H1 (cell line): ENCODE measurements at regions not wholly inside any gene's neighbourhood (a gene's known extent, or its start where the extent isn't known, plus 50 kb on each side); places are given as distances from the start of the nearest gene placed in this dataset.

ENCODE experiments used
- CTCF ChIA-PET: fragments of 300-600 bp; sonication (Branson Sonifier 250); formaldehyde crosslinking; loops from one replicate; lab custom pipeline; 2021; ENCODE audit not compliant: partially characterized antibody; lab: Charles Lee
- POLR2A ChIA-PET: fragments of 300-600 bp; sonication (Branson Sonifier 250); formaldehyde crosslinking; loops from one replicate; lab custom pipeline; 2021; ENCODE audit warnings: inconsistent platforms; ENCODE audit not compliant: partially characterized antibody; lab: Charles Lee
- DNase-seq, 2 experiments: peaks; one replicate each; pipeline versions ENCODE4 v3.0.0 to v3.0.0-alpha.2; 2010 to 2022; ENCODE audit warnings: low spot score in 2 of 2, low read depth in 1 of 2, mixed read lengths in 1 of 2
- FAIRE-seq: peaks from 2 replicates; lab custom pipeline; 2011; peaks lifted over from hg19 to GRCh38; lab: Jason Lieb, UNC
- H2AFZ ChIP-seq: 2 replicates; pipeline ENCODE4 v1.8.1; 2012; ENCODE audit warnings: low read length, inconsistent platforms
- H2AK5ac ChIP-seq: 2 replicates; pipeline ENCODE4 v1.6.1; 2013; ENCODE audit warnings: low read depth, low read length
- H2BK120ac ChIP-seq: replicated peaks from 2 replicates; pipeline ENCODE3; 2013; ENCODE audit warnings: low read depth, low read length, inconsistent platforms
- H2BK12ac ChIP-seq: 2 replicates; pipeline ENCODE4 v1.6.1; 2013; ENCODE audit warnings: low read depth, low read length
- H2BK15ac ChIP-seq: 2 replicates; pipeline ENCODE4 v1.6.1; 2013; ENCODE audit warnings: low read length
- H2BK20ac ChIP-seq: 2 replicates; pipeline ENCODE4 v1.6.1; 2013; ENCODE audit warnings: low read length
- H2BK5ac ChIP-seq: 2 replicates; pipeline ENCODE4 v1.6.1; 2013; ENCODE audit warnings: low read depth, low read length
- H3K14ac ChIP-seq: 2 replicates; pipeline ENCODE4 v1.6.1; 2013; ENCODE audit warnings: inconsistent platforms; ENCODE audit not compliant: insufficient read length
- H3K18ac ChIP-seq: 2 replicates; pipeline ENCODE4 v1.6.1; 2013; ENCODE audit warnings: low read length; ENCODE audit errors: extremely low read depth
- H3K23ac ChIP-seq: 2 replicates; pipeline ENCODE4 v1.6.1; 2013; ENCODE audit warnings: inconsistent platforms; ENCODE audit not compliant: insufficient read length
- H3K23me2 ChIP-seq: 2 replicates; pipeline ENCODE4 v1.6.1; 2013; ENCODE audit warnings: low read depth, low read length
- H3K27ac ChIP-seq: 2 replicates; pipeline ENCODE4 v1.6.1; 2011; ENCODE audit warnings: low read depth, low read length, inconsistent platforms
- H3K27me3 ChIP-seq, 4 experiments: replicated peaks in 1 of 4; 1 replicate in 1 of 4; 2 replicates in 3 of 4; pipeline versions ENCODE4 v1.6.1 to v1.8.1; 2011 to 2013; ENCODE audit warnings: low read length in 3 of 4, mild to moderate bottlenecking in 3 of 4, inconsistent platforms in 2 of 4, mixed read lengths in 2 of 4, moderate library complexity in 1 of 4; ENCODE audit not compliant: control insufficient read depth in 3 of 4, insufficient read depth in 3 of 4; ENCODE audit errors: extremely low read depth in 1 of 4
- H3K36me3 ChIP-seq, 4 experiments: 2 replicates each; pipeline versions ENCODE4 v1.6.1 to v1.8.1; 2011 to 2013; ENCODE audit warnings: mild to moderate bottlenecking in 4 of 4, low read length in 3 of 4, moderate library complexity in 2 of 4, control low read depth in 1 of 4, inconsistent platforms in 1 of 4; ENCODE audit not compliant: insufficient read depth in 4 of 4, control insufficient read depth in 2 of 4
- H3K4ac ChIP-seq: replicated peaks from 2 replicates; pipeline ENCODE3; 2013; ENCODE audit warnings: low read length, low read depth, mixed read lengths, inconsistent platforms; ENCODE audit not compliant: insufficient read length
- H3K4me1 ChIP-seq, 4 experiments: replicated peaks in 1 of 4; 1 replicate in 1 of 4; 2 replicates in 3 of 4; pipeline versions ENCODE4 v1.6.1 to v1.8.1; 2011 to 2013; ENCODE audit warnings: low read length in 3 of 4, inconsistent platforms in 2 of 4, mixed read lengths in 1 of 4; ENCODE audit not compliant: insufficient read depth in 4 of 4, control insufficient read depth in 3 of 4
- H3K4me2 ChIP-seq, 2 experiments: 2 replicates each; pipeline versions ENCODE4 v1.6.1 to v1.8.1; 2011 to 2013; ENCODE audit warnings: low read depth in 2 of 2, low read length in 2 of 2, control low read depth in 1 of 2, inconsistent platforms in 1 of 2, mild to moderate bottlenecking in 1 of 2; ENCODE audit not compliant: insufficient read depth in 1 of 2
- H3K4me3 ChIP-seq, 4 experiments: fragments of 200-600, 300-600 bp in 1 of 4; sonication (generic), shearing (Covaris generic), sonication (Bioruptor Twin) in 1 of 4; 2 replicates each; pipeline versions ENCODE4 v1.5.1 to v1.8.1; 2011 to 2016; ENCODE audit warnings: low read length in 4 of 4, low read depth in 3 of 4, control low read depth in 2 of 4, inconsistent platforms in 2 of 4, mild to moderate bottlenecking in 2 of 4, mixed read lengths in 1 of 4, moderate library complexity in 1 of 4; ENCODE audit not compliant: insufficient read depth in 2 of 4; ENCODE audit errors: extremely low read depth in 1 of 4
- H3K56ac ChIP-seq: replicated peaks from 2 replicates; pipeline ENCODE3; 2013; ENCODE audit warnings: low read depth, mild to moderate bottlenecking, mixed read lengths, low read length, inconsistent platforms; ENCODE audit not compliant: insufficient read length
- H3K79me1 ChIP-seq: 2 replicates; pipeline ENCODE4 v1.6.1; 2013; ENCODE audit warnings: low read depth, low read length, control low read depth
- H3K79me2 ChIP-seq, 2 experiments: 2 replicates each; pipeline versions ENCODE4 v1.6.1 to v1.8.1; 2012 to 2013; ENCODE audit warnings: low read length in 2 of 2, mild to moderate bottlenecking in 2 of 2, inconsistent platforms in 1 of 2; ENCODE audit not compliant: insufficient read depth in 2 of 2, control insufficient read depth in 1 of 2
- H3K9ac ChIP-seq, 4 experiments: replicated peaks in 1 of 4; 1 replicate in 1 of 4; 2 replicates in 3 of 4; pipeline versions ENCODE4 v1.6.1 to v1.8.1; 2011 to 2013; ENCODE audit warnings: low read depth in 3 of 4, low read length in 3 of 4, control low read depth in 2 of 4, mild to moderate bottlenecking in 2 of 4, moderate library complexity in 2 of 4, inconsistent platforms in 1 of 4; ENCODE audit errors: extremely low read depth in 1 of 4
- H3K9me3 ChIP-seq, 2 experiments: 2 replicates each; pipeline versions ENCODE4 v1.6.1 to v1.8.1; 2012 to 2013; ENCODE audit warnings: mild to moderate bottlenecking in 2 of 2, moderate library complexity in 2 of 2, control low read depth in 1 of 2, inconsistent platforms in 1 of 2, low read depth in 1 of 2, low read length in 1 of 2, mixed read lengths in 1 of 2; ENCODE audit not compliant: insufficient read depth in 2 of 2
- H4K20me1 ChIP-seq, 2 experiments: replicated peaks in 1 of 2; 2 replicates each; pipeline versions ENCODE3 to v1.8.1; 2011 to 2013; ENCODE audit warnings: inconsistent platforms in 2 of 2, low read length in 2 of 2, mild to moderate bottlenecking in 1 of 2; ENCODE audit not compliant: insufficient read depth in 2 of 2, control insufficient read depth in 1 of 2
- H4K5ac ChIP-seq: 2 replicates; pipeline ENCODE4 v1.6.1; 2013; ENCODE audit warnings: low read length, low read depth, mixed read lengths, inconsistent platforms; ENCODE audit not compliant: insufficient read length
- H4K8ac ChIP-seq: 2 replicates; pipeline ENCODE4 v1.8.0; 2013; ENCODE audit warnings: mild to moderate bottlenecking, moderate library complexity, low read length, inconsistent platforms; ENCODE audit not compliant: insufficient read depth; ENCODE audit errors: extremely low read depth
- H4K91ac ChIP-seq: replicated peaks from 2 replicates; pipeline ENCODE3; 2013; ENCODE audit warnings: low read length, mixed read lengths, inconsistent platforms; ENCODE audit not compliant: insufficient read length
- WGBS, 2 experiments: shearing (Covaris generic) in 1 of 2; methylation state at CpG; one replicate each; pipeline versions ENCODE4 v1.1.6 to v1.1.7; 2013 to 2015; ENCODE audit warnings: low lambda C conversion rate in 2 of 2, mixed read lengths in 2 of 2, inconsistent platforms in 1 of 2, low coverage in 1 of 2, missing lambda C conversion rate in 1 of 2; ENCODE audit not compliant: insufficient replicate concordance in 2 of 2, insufficient coverage in 1 of 2, insufficient read length in 1 of 2; ENCODE audit errors: extremely low coverage in 1 of 2, missing lambda C conversion rate in 1 of 2; 5-methylcytosine and 5-hydroxymethylcytosine counted together

GRCh38 chr9:130785053-130785452, 50.0 kb upstream of the ABL1 start:
- H3K27ac ChIP-seq: no peak overlapping the region
- no peak overlapping the region for H3K9ac ChIP-seq
- H3K4ac ChIP-seq: no peak overlapping the region
- H3K9me3 ChIP-seq: peaks cover 8 to 9% of the 10 kb centered on the region in 2 experiments
- H4K5ac ChIP-seq: no peak overlapping the region
- 86% methylated on average over 8 of the region's 8 CpGs; no CpG with 5 or more reads in 1 of the 2 experiments for WGBS, 2 experiments
- H4K20me1 ChIP-seq: peaks cover 3 to 6% of the 10 kb centered on the region in 2 experiments
- H2BK15ac ChIP-seq: no peak overlapping the region
- no peak overlapping the region for H2BK20ac ChIP-seq
- no peak for DNase-seq
- no peak overlapping the region for H3K18ac ChIP-seq
- H3K23me2 ChIP-seq: no peaks in the 10 kb centered on the region
- H3K14ac ChIP-seq: no peak overlapping the region
- no peak overlapping the region for H2AFZ ChIP-seq
- no peak overlapping the region for H4K91ac ChIP-seq
- ChIA-PET CTCF (interaction anchor here (1.3 kb wide), 1 partner anchor 17 kb away, joined by 4 read pairs; no protein-coding TSS in a partner anchor), POLR2A (no interaction called here)
- H2BK120ac ChIP-seq: no peak overlapping the region
- H3K79me1 ChIP-seq: peaks cover 12% of the 10 kb centered on the region
- H4K8ac ChIP-seq: no peak overlapping the region
- no peak overlapping the region for H3K4me2 ChIP-seq
- H2AK5ac ChIP-seq: no peak overlapping the region
- peaks cover 0 to 3% (median 0%) of the 10 kb centered on the region in 4 experiments; a peak in 1 of 8 replicates for H3K36me3 ChIP-seq
- no peaks in the 10 kb centered on the region; a peak in 1 of 7 replicates for H3K27me3 ChIP-seq
- peaks cover 0 to 5% (median 1%) of the 10 kb centered on the region in 4 experiments; a peak in 3 of 7 replicates for H3K4me1 ChIP-seq
- no peak overlapping the region for H2BK12ac ChIP-seq
- peaks cover 0 to 47% of the 10 kb centered on the region in 2 experiments; a peak in 2 of 4 replicates for H3K79me2 ChIP-seq
- no peak overlapping the region for H3K23ac ChIP-seq
- H3K56ac ChIP-seq: no peak overlapping the region
- H3K4me3 ChIP-seq: no peak overlapping the region
- H2BK5ac ChIP-seq: no peak overlapping the region; the same call in 1 of the 2 replicates
- FAIRE-seq: no peak
